HTR-8/SVneo (cell line): ENCODE measurements at regions not wholly inside any gene's neighbourhood (a gene's known extent, or its start where the extent isn't known, plus 50 kb on each side); places are given as distances from the start of the nearest gene placed in this dataset.

ENCODE experiments used
- DNase-seq: peaks from one replicate; pipeline ENCODE4 v3.0.0; 2011; ENCODE audit warnings: low spot score, mixed read lengths; ENCODE audit not compliant: insufficient read length
- FAIRE-seq: peaks from 2 replicates; lab custom pipeline; 2011; peaks lifted over from hg19 to GRCh38; lab: Jason Lieb, UNC

DNA sequence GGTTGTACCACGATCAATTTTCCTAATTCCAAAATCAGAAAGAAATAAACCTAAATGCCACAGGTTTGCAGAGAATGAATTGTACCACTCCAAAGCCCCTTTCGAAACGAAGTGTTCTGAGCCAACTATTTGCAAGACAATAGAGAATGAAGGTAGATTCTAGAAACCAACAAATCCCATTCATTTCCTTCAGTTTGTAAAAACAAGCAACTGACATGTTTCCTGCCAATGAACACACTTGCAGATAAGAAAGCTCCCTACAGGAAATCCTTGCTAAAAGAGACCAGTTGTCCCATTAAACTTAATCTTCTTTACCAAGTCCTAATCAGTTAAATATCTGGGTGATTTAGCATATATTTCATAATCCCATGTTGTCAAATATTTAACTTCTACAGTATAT, 198.4 kb upstream of the FOXN3 start:
- DNase-seq (no peak), FAIRE-seq (no peak)

DNA sequence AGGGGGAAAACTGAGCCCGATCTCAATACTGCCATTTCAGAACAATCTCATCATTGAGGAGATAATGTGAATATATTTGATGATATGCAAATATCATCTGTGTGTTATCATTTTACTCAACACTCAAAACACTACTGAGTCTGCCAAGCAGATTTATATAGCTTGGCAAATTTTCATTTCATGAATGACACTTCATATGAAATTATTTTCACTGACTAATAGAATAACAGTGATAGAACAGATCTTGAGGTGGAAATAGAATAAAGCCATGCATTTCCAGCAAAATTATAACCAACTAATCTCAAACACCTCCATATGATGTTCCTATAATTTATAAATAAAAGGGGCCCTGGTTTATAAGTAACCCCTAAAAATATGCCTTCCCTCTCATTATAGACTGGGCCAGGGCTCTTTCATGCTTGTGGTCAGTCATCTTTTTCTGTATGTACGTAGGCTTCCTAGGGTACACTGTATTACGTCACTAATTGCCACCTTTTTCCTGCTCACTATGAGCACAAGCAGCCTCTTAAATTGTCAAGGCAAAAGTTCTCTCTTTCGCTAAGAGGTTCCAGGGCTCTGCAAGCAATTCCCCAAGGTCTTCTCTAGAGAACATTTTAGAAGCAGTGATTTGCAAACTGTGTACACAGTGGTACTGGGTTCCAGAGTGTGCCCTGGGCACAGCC, 197.1 kb upstream of the FOXN3 start:
- no peak for FAIRE-seq
- no peak for DNase-seq

DNA sequence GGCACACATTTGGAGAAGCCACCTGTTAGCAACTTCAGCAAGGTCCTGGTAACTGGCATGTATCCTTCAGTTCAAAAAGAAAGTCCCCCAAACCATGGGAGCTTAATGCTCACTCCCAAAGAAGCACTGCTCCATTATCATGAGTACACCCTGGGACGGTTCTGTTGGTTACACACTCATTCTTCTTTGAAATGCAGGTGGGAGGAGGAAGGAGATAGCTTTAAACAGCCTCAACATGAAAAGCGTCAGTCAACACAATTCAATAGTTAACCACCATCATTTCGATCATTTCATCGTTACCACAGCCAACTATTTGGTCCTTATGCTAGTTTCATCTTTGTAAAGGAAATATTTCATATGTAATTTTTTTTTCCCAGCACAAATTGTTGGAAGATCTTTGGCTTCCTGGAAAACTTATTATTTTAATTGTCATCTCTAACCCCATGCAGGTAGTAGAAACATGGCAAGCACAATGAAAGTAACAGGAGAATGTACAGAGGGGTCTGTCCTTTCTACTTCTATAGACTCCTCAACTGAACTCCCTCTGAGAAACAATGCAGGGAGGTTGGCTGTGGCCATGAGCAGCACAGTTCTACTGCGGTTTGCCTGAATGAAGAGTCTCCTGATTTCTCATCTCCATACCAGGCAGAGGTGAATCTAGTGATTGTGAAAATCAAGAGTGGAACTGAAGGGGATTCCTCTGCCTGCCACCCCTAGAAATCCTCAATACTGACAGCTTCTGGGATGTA, 196.4 kb upstream of the FOXN3 start:
- no peak for FAIRE-seq
- DNase-seq = no peak

DNA sequence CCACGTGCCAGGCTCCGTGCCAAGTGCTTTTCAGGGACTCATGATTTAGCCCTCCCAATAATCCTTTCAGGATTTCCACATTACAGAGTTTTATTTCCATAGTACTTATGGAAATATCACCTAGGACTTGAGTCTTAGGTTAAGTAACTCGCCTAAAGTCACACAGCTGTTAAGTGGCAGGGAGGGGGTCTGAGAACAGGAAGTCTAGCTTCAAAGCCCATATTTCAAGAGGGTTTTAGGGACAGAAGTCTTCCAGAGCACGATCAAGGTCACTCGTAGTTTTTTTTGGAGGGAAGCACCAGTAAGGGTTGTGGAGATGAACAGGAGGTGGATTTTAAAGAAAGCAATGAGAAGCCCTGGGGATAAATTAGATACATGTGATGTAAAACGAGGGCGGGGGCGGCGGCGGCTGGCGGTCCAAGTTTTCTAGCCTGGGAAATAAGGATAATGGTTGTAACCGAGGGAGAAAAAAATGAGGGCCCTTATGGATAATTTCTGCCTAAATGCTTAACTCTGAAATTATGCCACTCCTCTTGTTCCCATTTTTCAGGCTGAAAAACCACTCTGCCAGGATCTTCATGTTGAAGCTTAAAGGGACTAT, 192.6 kb upstream of the FOXN3 start:
- FAIRE-seq (no peak), DNase-seq (no peak)

DNA sequence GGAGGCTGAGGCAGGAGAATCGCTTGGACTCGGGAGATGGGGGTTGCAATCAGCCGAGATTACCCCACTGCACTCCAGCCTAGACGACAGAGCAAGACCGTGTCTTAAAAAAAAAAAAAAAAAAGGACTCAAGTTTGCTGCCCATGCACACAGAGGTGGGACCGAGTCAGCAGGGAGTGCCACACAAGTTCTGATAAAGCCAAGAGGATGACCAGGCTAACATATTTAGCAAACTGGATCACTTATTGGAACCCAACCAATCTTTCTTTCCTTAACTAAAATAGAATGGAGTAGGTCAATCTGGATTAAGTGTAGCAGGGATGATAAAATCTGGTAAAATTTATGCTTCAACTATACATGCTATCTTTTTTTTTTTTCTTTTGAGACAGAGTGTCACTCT, 190.4 kb upstream of the FOXN3 start:
- DNase-seq (no peak), FAIRE-seq (no peak)

DNA sequence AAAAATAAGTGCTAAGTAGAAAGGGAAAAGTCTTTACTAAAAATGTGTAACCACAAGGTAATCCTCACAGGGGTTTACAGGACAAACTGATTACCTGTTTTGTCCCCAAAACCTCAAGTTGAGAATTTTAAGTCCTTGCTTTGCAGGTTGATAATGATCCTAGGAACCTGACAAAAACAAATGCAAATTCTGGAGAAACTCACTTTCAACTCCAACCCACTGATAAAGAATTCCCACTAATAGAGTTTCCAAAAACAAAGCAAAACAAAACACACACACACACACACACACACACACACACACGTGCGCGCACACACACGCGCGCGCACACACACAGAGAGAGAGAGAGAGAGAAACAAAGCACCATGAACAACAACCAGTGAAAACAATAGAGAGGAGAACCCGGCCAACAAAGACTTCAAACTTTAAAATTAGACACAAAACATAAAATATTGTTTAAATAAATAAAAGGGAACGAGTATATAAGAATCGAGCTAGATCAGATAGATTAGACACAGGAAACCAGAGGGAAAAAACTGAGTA, 187.0 kb upstream of the FOXN3 start:
- FAIRE-seq = no peak
- no peak for DNase-seq

DNA sequence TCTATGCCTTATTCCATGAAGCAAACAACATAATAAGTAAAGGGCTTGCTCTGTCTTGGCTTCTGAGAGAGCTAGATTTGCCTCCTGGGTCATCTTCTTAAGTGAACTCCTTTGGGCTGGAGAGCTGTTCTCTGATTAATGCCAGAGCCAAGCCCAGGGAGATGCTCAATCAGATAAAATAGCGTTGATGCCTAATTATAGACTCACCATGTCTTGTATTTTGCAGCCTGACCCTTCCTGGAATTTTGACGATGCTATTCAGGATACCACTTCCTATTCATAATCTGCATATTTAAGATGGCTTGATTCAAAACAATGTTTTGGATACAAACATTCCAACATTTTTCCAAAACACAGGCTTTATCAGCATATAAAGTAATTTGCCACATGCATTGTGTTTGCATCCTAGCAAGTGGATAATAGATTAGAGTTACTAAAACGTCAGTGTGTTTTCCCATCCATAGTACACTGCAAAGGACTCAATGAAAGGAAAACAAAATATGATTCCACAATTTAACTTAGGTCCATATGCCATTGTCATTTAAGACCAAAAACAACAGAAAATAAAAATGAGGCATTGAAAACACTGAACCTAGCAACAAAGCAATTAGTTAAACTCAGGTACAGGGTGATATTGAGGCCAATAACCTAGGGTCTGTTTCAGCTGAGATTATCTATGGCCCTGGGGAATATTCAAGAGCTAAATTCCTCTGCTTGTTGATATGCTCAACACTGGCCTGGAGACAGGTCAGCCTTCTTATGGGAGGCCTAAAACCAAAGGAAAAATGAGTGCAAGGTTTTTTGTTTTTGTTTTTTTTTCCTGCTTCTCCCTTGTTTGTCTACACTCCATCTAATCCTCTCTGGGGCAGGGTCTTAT, 184.2 kb upstream of the FOXN3 start:
- no peak for DNase-seq
- FAIRE-seq = no peak

DNA sequence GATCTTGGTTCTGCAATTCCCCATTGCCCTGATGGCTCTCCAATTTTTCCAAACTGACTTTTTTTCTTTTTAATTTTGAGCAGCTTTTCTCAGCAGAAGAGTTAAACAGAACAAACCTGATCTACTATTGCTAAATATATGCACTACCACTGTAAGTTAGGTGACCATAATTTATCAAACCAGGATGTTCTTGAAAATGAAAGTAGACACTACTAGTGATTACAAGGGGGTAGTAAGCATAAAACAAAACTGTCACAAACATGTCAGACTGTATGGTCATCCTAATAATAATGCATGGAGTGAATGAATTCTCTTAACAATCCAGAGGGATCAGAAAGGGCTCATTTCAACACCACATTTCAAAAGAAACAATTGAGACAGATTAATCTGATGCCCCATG, 183.0 kb upstream of the FOXN3 start:
- FAIRE-seq (no peak), DNase-seq (no peak)

DNA sequence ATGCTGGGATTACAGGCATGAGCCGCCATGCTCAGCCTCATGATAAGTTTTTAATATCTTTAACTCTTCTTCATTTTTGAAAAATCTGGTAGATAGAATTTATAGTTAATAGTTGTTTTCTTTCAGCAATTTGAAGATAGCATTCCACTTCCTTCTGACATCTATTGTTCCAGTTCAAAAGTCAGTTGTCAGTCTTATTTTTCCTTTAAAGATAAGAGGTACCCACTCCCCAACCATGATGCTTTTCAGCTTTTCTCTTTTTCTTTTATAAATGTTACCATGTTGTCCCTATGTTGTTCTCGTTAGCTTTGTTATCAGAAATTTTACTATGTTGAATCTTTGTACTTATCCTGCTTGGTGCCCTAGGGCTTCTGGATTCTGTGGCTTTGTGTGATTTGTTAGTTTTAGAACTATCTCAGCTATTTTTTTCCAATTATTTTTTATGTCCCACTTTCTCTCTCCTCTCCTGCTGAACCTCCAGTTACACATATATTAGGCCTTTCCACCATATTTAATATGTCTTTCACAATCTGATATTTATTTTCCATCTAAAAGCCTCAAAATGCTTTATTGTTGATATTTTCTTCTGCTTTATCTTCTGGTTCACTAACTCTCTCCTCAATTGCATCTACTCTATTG, 181.6 kb upstream of the FOXN3 start:
- DNase-seq = no peak
- FAIRE-seq = no peak

DNA sequence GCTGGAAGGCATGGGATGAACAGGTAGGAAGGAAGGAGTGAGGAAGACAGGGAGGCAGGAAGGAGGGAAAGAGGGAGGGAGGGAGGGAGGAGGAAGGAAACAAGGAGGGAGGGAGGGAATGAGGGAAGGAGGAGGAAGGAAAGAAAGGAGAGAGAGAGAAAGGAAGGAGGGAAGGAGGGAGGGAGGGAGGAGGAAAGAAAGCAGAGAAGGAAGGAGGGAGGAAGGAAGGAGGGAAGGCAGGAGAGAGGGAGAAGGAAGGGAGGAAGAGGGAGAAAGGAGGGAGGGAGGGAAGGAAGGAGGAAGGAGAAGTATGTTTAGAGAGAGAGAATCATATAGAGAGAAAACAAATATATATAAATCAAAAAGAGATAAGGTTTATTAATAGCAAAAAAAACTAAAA, 175.9 kb upstream of the FOXN3 start:
- FAIRE-seq (no peak), DNase-seq (no peak)

DNA sequence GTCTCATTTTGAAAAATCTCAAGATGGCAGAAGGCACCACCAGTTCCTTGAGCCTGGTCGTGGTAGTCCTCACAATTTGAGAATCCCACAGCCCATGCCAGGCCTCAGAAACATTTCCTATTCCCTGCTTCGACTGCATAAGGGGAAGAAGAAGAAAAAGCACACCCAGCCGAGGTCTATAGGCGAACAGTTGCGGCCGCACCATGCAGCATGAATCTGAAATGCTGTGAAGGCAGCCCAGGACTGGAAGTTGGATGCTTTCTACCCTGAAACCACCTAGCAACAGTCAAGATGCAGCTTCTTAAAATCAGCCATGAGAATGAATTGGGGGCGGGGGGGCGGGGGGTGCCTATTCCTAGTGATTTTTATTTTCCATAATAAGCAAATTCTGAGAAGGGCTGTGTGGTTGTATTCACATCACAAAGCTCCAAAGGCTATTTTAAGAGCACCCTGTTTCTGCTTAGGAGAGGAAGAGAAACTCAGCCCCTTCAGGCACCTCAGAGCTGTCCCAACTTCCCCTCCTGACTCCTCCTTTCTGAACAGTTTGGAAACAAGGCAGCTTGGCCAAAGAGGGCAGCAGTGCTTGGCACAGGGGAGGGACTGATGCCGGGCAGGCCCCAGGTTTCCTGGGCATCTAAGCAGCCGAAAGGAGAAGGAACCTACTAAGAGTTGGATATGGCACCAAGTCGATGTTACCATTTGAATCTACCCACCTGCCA, 172.5 kb upstream of the FOXN3 start:
- no peak for FAIRE-seq
- DNase-seq = no peak

DNA sequence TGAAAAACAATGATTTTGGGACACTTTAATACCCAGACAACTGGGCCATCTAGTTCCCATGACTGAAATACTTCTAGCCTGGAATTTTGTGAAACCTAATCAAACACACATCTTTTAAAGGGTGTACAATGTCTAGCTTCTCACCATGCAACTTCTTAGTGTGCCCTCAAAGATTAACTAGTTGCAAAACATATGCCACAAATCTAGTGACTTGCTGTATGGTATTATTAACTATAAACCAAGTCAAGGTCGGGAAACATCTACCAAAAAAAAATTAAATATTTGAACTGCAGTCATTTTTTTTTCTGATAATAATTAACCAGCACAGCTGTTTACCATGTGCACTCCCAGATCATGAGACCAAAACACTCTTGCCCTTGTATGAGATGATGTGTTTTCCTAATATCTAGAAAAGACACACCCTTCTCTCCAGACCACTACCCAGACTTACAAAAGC, 171.8 kb upstream of the FOXN3 start:
- DNase-seq (no peak), FAIRE-seq (no peak)

DNA sequence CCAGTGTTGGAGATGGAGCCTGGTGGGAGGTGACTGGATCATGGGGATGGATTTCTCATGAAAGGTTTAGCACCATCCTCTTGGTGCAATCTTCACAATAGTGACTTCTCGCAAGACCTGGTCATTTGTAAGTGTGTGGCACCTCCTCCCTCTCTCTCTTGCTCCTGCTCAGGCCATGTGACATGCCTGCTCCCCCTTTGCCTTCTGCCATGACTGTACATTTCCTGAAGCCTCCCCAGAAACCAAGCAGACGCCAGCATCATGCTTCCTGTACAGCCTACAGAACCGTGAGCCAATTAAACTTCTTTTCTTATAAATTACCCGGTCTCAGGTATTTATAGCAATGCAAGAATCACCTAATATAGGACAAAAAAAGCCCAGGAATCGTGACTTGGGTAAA, 171.0 kb upstream of the FOXN3 start:
- no peak for DNase-seq
- no peak for FAIRE-seq

DNA sequence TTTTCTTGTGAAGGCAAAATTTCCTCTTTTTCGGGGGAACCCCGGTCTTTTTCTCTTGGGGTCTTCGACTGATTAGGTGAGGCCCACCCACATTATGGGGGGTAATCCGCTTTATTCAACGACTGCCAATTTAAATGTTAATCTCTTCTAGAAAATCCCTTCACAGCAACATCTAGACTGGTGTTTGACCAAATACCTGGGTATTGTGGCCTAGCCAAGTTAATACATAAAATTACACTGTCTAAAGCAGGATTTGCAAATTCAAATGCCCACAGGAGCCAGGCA, 170.0 kb upstream of the FOXN3 start:
- FAIRE-seq (no peak), DNase-seq (no peak)

DNA sequence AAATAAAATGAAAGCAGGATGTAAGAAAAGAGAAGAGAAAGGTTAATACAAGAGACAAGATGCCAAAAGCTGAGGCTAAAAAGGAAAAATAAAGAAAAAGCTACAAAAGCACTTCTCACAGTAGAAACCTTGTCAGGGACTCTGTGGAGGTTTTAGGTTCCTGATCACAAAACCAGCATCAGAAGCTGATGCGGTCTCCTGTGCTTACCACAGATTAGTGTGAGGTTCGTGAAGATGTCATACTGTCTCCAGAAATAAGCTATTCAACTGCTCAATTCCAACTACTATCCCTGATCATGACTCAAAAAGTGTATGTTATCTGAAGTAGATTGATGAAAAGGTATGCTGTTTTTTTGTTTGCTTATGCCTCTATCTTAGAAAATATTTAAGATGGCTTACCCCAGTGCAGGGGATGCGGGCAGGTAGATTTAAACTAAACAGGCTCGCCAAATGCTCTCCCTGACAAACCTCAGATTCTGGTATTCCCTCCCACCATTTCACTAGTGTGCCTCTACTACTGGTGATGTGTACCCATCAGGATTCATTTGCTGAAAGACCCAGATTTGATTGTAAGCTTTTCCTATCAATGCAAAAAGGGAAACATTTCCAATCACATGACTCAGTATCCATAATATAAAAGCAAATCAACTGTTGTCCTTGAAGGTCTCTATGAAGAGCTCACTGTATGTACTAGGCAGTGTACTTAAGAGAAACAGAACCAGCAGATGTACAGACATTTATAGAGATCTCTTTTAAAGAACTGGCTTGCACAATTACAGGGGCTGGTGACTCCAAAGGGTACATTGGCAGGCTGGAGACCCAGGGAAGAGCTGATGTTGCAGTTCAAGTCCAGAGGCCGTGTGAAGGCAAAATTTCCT, 169.5 kb upstream of the FOXN3 start:
- no peak for FAIRE-seq
- no peak for DNase-seq

DNA sequence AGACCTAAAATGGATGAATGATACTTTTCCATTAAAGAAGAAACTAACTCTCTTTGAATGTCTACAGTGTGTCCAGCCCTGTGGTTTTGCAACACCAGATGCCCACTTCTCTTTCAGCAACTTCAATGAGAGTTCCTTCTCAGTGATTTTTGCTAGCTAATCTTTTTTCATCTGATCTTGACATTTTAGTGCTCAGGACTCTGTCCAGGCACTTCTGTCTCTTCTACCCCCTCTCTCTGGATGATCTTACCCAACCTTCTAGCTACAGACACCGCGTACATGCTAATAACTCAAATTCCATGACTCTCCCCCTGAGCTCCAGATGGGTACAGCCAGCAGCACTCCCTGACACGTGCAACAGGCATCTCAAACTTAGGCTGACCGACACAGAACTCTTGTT, 161.1 kb upstream of the FOXN3 start:
- FAIRE-seq (no peak), DNase-seq (no peak)

DNA sequence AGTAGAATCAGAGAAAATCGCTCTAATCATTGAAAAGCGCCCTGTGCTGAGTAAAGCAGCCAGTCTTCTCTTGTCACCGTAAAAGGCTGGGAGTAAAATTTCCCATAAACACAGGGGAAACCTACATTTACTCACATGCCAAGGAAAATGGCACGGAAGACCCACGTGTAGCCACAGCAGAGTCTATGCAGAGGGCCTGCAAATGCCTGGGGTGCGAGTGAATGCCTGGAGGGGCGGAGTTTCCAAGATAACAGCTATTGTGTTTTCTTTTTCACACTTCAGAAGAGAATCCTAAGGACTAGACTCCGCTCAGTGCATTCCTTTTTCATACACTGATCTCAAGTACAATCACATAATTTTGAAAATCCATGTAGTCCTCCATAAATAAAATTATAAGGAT, 159.9 kb upstream of the FOXN3 start:
- no peak for FAIRE-seq
- DNase-seq = no peak

DNA sequence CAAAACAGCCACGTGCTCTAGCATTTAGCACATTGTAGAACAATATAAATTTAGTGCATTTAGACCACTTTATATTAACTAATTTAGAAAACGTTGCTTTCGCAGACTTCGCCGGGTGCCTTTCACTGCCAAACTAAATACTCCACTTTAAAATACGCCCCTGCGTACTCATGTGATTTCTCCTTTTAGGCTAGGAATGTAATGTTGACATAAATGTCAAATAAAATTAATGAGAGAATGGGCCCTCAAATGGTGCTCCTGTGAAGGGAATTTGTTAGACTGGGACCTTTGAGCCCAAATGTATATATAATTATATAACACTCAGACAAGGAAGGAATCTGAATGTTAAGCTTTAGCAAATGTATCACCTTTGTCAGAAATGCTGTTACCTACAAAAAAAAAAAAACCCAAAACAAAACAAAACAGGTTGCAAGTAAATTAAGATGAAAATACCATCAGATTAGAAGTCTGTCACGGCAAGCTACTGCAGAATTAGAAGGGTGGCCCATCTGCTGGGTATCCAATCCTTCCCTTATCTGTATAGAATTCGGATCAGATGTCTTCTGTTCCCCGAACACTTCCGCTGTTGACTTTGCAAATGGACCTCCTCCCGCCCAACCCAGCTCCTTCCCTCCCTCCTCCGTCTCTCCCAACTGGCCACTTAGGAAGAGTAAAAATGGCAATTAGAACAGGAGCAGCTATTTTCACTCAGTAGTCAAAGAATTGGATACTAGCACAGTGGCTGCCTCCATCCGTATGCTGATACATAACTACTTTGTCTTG, 159.3 kb upstream of the FOXN3 start:
- FAIRE-seq (no peak), DNase-seq (no peak)
